MM.1S (cell line): ENCODE measurements at regions not wholly inside any gene's neighbourhood (a gene's known extent, or its start where the extent isn't known, plus 50 kb on each side); places are given as distances from the start of the nearest gene placed in this dataset.

Experiments
- EZH2 ChIP-seq: fragments of 300-600 bp; sonication (generic); optimal IDR thresholded peaks from 2 replicates; pipeline ENCODE3; 2017; ENCODE audit warnings: low read depth, mild to moderate bottlenecking, antibody characterized with exemption, low read length, mixed read lengths
- EZH2phosphoT487 ChIP-seq: fragments of 300-600 bp; sonication (generic); IDR thresholded peaks from 2 replicates; pipeline ENCODE4 v1.6.1; 2018; ENCODE audit warnings: antibody characterized with exemption, low read length
- TF ChIP-seq, protein P1 (sequence below): fragments of 300-600 bp; sonication (generic); IDR thresholded peaks from 2 replicates; pipeline ENCODE4 v1.5.1; 2016; ENCODE audit warnings: antibody characterized with exemption, low read length, mixed read lengths

DNA sequence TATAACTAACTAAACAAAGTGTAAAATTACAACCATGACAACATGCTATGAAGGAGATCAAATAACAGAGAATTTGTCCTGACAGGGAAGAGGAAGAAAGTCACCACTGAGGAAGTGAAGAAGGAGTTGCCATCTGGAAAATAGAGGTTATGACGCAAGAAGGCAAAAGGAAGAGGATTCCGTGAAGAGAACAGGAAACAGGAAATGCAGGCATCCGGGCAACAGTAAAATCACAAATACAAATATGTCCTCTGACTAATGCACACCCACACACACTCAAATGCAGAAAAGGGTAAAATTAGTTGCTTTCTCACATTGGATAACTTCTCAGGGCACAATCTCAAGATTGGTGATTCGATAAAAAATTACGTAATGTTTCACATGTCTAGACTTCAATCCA is 278.4 kb downstream of the TMX3 start:
- TF ChIP-seq, protein P1, sequence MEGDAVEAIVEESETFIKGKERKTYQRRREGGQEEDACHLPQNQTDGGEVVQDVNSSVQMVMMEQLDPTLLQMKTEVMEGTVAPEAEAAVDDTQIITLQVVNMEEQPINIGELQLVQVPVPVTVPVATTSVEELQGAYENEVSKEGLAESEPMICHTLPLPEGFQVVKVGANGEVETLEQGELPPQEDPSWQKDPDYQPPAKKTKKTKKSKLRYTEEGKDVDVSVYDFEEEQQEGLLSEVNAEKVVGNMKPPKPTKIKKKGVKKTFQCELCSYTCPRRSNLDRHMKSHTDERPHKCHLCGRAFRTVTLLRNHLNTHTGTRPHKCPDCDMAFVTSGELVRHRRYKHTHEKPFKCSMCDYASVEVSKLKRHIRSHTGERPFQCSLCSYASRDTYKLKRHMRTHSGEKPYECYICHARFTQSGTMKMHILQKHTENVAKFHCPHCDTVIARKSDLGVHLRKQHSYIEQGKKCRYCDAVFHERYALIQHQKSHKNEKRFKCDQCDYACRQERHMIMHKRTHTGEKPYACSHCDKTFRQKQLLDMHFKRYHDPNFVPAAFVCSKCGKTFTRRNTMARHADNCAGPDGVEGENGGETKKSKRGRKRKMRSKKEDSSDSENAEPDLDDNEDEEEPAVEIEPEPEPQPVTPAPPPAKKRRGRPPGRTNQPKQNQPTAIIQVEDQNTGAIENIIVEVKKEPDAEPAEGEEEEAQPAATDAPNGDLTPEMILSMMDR, result no peak
- TF ChIP-seq EZH2 (no peak), EZH2phosphoT487 (no peak)
